Neural crest cell (in vitro differentiated cells): ENCODE measurements at regions not wholly inside any gene's neighbourhood (a gene's known extent, or its start where the extent isn't known, plus 50 kb on each side); places are given as distances from the start of the nearest gene placed in this dataset.

Experiments used
- DNase-seq: peaks from one replicate; pipeline ENCODE4 v3.0.0; 2021; ENCODE audit warnings: low read depth, mixed read lengths, low spot score
- H3K27ac Mint-ChIP-seq: one replicate; pipeline ENCODE4 v1.8.0; 2021; ENCODE audit warnings: mild to moderate bottlenecking, mixed read lengths; ENCODE audit not compliant: unreplicated experiment
- H3K27me3 Mint-ChIP-seq: 2 replicates; pipeline ENCODE4 v1.8.0; 2021; ENCODE audit warnings: low read depth, mild to moderate bottlenecking, mixed read lengths
- H3K36me3 Mint-ChIP-seq: 2 replicates; pipeline ENCODE4 v1.8.0; 2021; ENCODE audit warnings: low read depth, mild to moderate bottlenecking, mixed read lengths
- H3K4me1 Mint-ChIP-seq: 2 replicates; pipeline ENCODE4 v1.8.0; 2021; ENCODE audit warnings: mixed read lengths
- H3K4me3 Mint-ChIP-seq: one replicate; pipeline ENCODE4 v1.8.0; 2021; ENCODE audit warnings: mild to moderate bottlenecking, mixed read lengths
- H3K9me3 Mint-ChIP-seq: 2 replicates; pipeline ENCODE4 v1.8.0; 2021; ENCODE audit warnings: mixed read lengths
- TF ChIP-seq, protein P1 (sequence below): fragments of 200-600 bp; sonication (generic); conservative IDR thresholded peaks from 2 replicates; pipeline ENCODE4 v1.5.0; 2021; ENCODE audit warnings: antibody characterized with exemption, mild to moderate bottlenecking

DNA sequence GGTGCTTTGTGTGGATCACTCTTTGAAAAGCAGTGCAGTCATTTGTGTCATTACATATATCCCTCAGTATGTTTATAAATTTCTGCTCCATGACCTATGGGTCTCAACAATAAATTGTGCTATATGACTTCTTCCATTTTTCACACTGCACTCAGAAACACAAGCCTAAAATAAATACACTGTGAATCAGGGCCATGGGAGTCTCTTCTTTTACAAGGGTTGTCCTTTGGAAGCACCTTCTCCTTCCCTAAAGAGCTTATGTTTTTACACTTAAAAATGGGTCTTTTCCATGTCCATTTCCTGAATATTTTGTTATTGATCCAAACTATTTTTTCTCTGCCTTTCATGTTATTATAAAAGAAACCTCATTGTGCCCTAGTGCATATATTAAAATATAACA, 108.3 kb upstream of the MEOX2 start:
- Mint-ChIP-seq H3K36me3 (peaks cover 3% of the 10 kb centered on the region), H3K4me1 (peaks cover 4% of the 10 kb centered on the region), H3K27ac (no peak overlapping the region), H3K27me3 (no peaks in the 10 kb centered on the region), H3K4me3 (no peak overlapping the region), H3K9me3 (peaks cover 18% of the 10 kb centered on the region)
- TF ChIP-seq, protein P1, sequence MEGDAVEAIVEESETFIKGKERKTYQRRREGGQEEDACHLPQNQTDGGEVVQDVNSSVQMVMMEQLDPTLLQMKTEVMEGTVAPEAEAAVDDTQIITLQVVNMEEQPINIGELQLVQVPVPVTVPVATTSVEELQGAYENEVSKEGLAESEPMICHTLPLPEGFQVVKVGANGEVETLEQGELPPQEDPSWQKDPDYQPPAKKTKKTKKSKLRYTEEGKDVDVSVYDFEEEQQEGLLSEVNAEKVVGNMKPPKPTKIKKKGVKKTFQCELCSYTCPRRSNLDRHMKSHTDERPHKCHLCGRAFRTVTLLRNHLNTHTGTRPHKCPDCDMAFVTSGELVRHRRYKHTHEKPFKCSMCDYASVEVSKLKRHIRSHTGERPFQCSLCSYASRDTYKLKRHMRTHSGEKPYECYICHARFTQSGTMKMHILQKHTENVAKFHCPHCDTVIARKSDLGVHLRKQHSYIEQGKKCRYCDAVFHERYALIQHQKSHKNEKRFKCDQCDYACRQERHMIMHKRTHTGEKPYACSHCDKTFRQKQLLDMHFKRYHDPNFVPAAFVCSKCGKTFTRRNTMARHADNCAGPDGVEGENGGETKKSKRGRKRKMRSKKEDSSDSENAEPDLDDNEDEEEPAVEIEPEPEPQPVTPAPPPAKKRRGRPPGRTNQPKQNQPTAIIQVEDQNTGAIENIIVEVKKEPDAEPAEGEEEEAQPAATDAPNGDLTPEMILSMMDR = no peak
- DNase-seq = no peak

GRCh38 chr7:15784694-15785030, 98.2 kb upstream of the MEOX2 start:
- Mint-ChIP-seq H3K4me1 (peaks cover 19% of the 10 kb centered on the region), H3K4me3 (no peak overlapping the region), H3K27me3 (no peaks in the 10 kb centered on the region), H3K36me3 (no peaks in the 10 kb centered on the region), H3K27ac (peak overlapping the region; percentile 28), H3K9me3 (peaks cover 10% of the 10 kb centered on the region)
- DNase-seq = no peak
- TF ChIP-seq, protein P1 = no peak

DNA sequence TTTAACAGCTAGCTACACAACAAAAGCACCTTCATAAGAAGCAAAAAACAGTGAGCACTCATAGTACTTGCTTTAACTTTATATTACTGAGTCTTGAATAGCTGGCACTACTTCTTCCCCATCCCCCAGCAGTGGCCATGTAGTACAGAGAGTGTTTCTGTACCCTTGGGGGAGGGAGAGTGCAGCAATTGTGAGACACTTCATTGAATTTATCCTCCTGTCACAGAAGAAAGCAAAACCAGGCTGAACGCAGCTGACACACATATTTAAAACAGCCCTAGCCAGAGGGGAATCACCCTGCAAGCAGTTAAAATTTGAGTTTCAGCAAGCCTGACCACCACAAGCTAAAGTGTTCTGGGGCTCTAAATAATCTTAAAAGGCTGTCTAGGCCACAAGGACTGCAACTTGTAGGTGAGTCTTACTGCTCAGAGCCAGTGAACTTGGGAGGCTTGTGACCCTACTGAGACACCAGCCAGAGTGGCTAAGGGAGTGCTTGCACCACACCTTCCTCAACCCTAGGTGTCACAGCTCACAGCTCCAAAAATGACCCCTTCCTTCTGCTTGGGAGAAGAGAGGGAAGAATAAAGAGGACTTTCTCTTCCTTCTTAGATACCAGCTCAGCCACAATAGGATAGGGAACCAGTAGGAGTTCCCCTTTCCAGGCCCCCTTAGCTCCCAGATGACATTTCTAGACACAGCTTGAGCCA, 97.7 kb upstream of the MEOX2 start:
- H3K36me3 Mint-ChIP-seq = no peaks in the 10 kb centered on the region
- peaks cover 19% of the 10 kb centered on the region for H3K4me1 Mint-ChIP-seq
- peak overlapping the region; percentile 28 for H3K27ac Mint-ChIP-seq
- no peaks in the 10 kb centered on the region for H3K27me3 Mint-ChIP-seq
- DNase-seq = peak; percentile 16
- TF ChIP-seq, protein P1 = no peak
- H3K4me3 Mint-ChIP-seq = peak overlapping the region; percentile 45
- H3K9me3 Mint-ChIP-seq = peaks cover 7% of the 10 kb centered on the region

- TF ChIP-seq, protein P1 = no peak
- Mint-ChIP-seq H3K4me1 (peaks cover 27% of the 10 kb centered on the region), H3K36me3 (no peaks in the 10 kb centered on the region), H3K27me3 (no peaks in the 10 kb centered on the region), H3K4me3 (no peak overlapping the region), H3K9me3 (peaks cover 2% of the 10 kb centered on the region), H3K27ac (no peak overlapping the region)
- DNase-seq = no peak
Observed at GRCh38 chr7:15782656-15783055, 96.2 kb upstream of the MEOX2 start.

DNA sequence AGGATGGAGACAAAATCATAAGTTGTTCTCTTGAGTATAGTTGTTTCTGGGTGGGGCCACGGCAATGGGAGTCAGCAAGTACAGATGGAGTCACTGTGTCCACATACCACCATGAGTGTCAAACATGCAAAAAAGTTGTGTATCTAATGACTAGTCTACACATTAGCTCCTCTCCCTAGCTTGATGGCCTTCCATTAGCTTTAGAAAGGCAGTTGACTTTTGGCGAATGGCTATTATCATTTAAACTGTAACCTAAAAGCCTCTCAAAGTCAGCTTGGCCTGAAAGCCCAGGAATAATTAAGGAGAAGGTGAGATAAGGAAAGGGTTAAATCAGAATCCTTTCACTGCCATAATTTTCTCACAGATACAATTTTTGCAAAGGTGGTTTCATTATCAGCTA, 95.5 kb upstream of the MEOX2 start:
- H3K4me3 Mint-ChIP-seq = no peak overlapping the region
- TF ChIP-seq, protein P1 = no peak
- no peak for DNase-seq
- peaks cover 31% of the 10 kb centered on the region for H3K4me1 Mint-ChIP-seq
- no peaks in the 10 kb centered on the region for H3K27me3 Mint-ChIP-seq
- H3K27ac Mint-ChIP-seq = no peak overlapping the region
- H3K9me3 Mint-ChIP-seq = peaks cover 2% of the 10 kb centered on the region
- no peaks in the 10 kb centered on the region for H3K36me3 Mint-ChIP-seq
